GM18507 (cell line): ENCODE measurements at regions not wholly inside any gene's neighbourhood (a gene's known extent, or its start where the extent isn't known, plus 50 kb on each side); places are given as distances from the start of the nearest gene placed in this dataset.
A peak's percentile ranks its signal among the peaks of the same experiment; 100 is the strongest.

ENCODE experiments used
- DNase-seq: peaks from one replicate; pipeline ENCODE4 v3.0.0; 2011; ENCODE audit warnings: low read depth; ENCODE audit not compliant: insufficient read length; ENCODE audit errors: extremely low spot score
- FAIRE-seq: peaks from 2 replicates; lab custom pipeline; 2011; peaks lifted over from hg19 to GRCh38; lab: Jason Lieb, UNC

- peak; percentile 56 for FAIRE-seq
These were observed 188.7 kb upstream of the SATB2 start for GRCh38 chr2:199646439-199646838.

GRCh38 chr2:199631129-199631528 lies 173.4 kb upstream of the SATB2 start:
- FAIRE-seq (no peak), DNase-seq (no peak)

More at GRCh38 chr2:199646439-199646838, 188.7 kb upstream of the SATB2 start:
- no peak for DNase-seq

GRCh38 chr2:199629301-199629700 lies 171.6 kb upstream of the SATB2 start:
- DNase-seq (no peak), FAIRE-seq (no peak)

- FAIRE-seq (no peak), DNase-seq (no peak)
These were observed 169.7 kb upstream of the SATB2 start for GRCh38 chr2:199627417-199627816.

- FAIRE-seq (no peak), DNase-seq (no peak)
These were observed 167.2 kb upstream of the SATB2 start for GRCh38 chr2:199624958-199625357.

GRCh38 chr2:199612509-199613130 lies 154.9 kb upstream of the SATB2 start:
- FAIRE-seq (no peak), DNase-seq (no peak)

GRCh38 chr2:199607914-199608313 lies 150.2 kb upstream of the SATB2 start:
- no peak for FAIRE-seq

GRCh38 chr2:199606193-199606780 lies 148.5 kb upstream of the SATB2 start:
- FAIRE-seq (no peak), DNase-seq (no peak)

More at GRCh38 chr2:199607914-199608313, 150.2 kb upstream of the SATB2 start:
- no peak for DNase-seq

- no peak for DNase-seq
- no peak for FAIRE-seq
These were observed 146.1 kb upstream of the SATB2 start for GRCh38 chr2:199603721-199604291.

GRCh38 chr2:199602896-199603717 lies 145.4 kb upstream of the SATB2 start:
- FAIRE-seq (no peak), DNase-seq (no peak)

GRCh38 chr2:199602271-199602895 lies 144.6 kb upstream of the SATB2 start:
- no peak for FAIRE-seq
- DNase-seq = no peak

- DNase-seq = no peak
- no peak for FAIRE-seq
These were observed 138.8 kb upstream of the SATB2 start for GRCh38 chr2:199596549-199596948.

- no peak for DNase-seq
- no peak for FAIRE-seq
These were observed 136.7 kb upstream of the SATB2 start for GRCh38 chr2:199594443-199594842.

- DNase-seq (no peak), FAIRE-seq (no peak)
These were observed 134.1 kb upstream of the SATB2 start for GRCh38 chr2:199591826-199592225.

GRCh38 chr2:199590321-199591203 lies 132.8 kb upstream of the SATB2 start:
- DNase-seq = no peak
- no peak for FAIRE-seq

GRCh38 chr2:199589306-199589705 lies 131.6 kb upstream of the SATB2 start:
- DNase-seq (no peak), FAIRE-seq (no peak)

- DNase-seq (no peak), FAIRE-seq (no peak)
These were observed 130.3 kb upstream of the SATB2 start for GRCh38 chr2:199588054-199588453.

GRCh38 chr2:199586646-199587045 lies 128.9 kb upstream of the SATB2 start:
- no peak for DNase-seq
- FAIRE-seq = no peak

- FAIRE-seq (no peak), DNase-seq (no peak)
These were observed 125.9 kb upstream of the SATB2 start for GRCh38 chr2:199583676-199584075.
